Karpas-422 (cell line): ENCODE measurements at regions not wholly inside any gene's neighbourhood (a gene's known extent, or its start where the extent isn't known, plus 50 kb on each side); places are given as distances from the start of the nearest gene placed in this dataset.

Experiments used
- DNase-seq: peaks from one replicate; pipeline ENCODE4 v3.0.0-alpha.2; 2015
- H2AFZ ChIP-seq: fragments of 200-600 bp; sonication (generic); 2 replicates; pipeline ENCODE4 v1.6.1; 2014; ENCODE audit warnings: antibody characterized with exemption, low read length, mixed read lengths
- H3K27ac ChIP-seq: fragments of 200-600 bp; sonication (generic); 2 replicates; pipeline ENCODE4 v1.5.1; 2014; ENCODE audit warnings: mild to moderate bottlenecking, low read length, moderate library complexity
- H3K27me3 ChIP-seq: fragments of 200-600 bp; sonication (generic); 2 replicates; pipeline ENCODE4 v1.6.1; 2014; ENCODE audit warnings: low read length, mixed read lengths
- H3K36me3 ChIP-seq: fragments of 200-600 bp; sonication (generic); 2 replicates; pipeline ENCODE4 v1.6.1; 2014; ENCODE audit warnings: low read length, mixed read lengths; ENCODE audit not compliant: insufficient read depth
- H3K4me1 ChIP-seq: fragments of 200-600 bp; sonication (generic); 2 replicates; pipeline ENCODE4 v1.6.1; 2014; ENCODE audit warnings: mild to moderate bottlenecking, low read length, mixed read lengths
- H3K4me2 ChIP-seq: fragments of 200-600 bp; sonication (generic); 2 replicates; pipeline ENCODE4 v1.6.1; 2014; ENCODE audit warnings: low read length, low read depth, mild to moderate bottlenecking; ENCODE audit not compliant: poor library complexity, severe bottlenecking
- H3K4me3 ChIP-seq: fragments of 200-600 bp; sonication (generic); 2 replicates; pipeline ENCODE4 v1.5.1; 2014; ENCODE audit warnings: mild to moderate bottlenecking, antibody characterized with exemption, low read length, mixed read lengths
- H3K79me2 ChIP-seq: fragments of 200-600 bp; sonication (generic); 2 replicates; pipeline ENCODE4 v1.6.1; 2014; ENCODE audit warnings: mild to moderate bottlenecking, low read length, mixed read lengths
- H3K9ac ChIP-seq: fragments of 200-600 bp; sonication (generic); 2 replicates; pipeline ENCODE4 v1.6.0; 2014; ENCODE audit warnings: low read length
- H3K9me2 ChIP-seq: fragments of 200-600 bp; sonication (generic), shearing (Covaris generic); replicated peaks from 2 replicates; pipeline ENCODE4 v1.6.0; 2014; ENCODE audit warnings: mild to moderate bottlenecking, low read length, moderate library complexity; ENCODE audit not compliant: insufficient read depth
- H3K9me3 ChIP-seq: fragments of 300-700, 200-600 bp; sonication (generic); 2 replicates; pipeline ENCODE4 v1.6.1; 2014; ENCODE audit warnings: low read length, mixed read lengths
- H4K20me1 ChIP-seq: fragments of 200-600 bp; sonication (generic); 2 replicates; pipeline ENCODE4 v1.6.1; 2014; ENCODE audit warnings: mild to moderate bottlenecking, antibody characterized with exemption, low read length, low read depth; ENCODE audit not compliant: insufficient read depth

GRCh38 chr3:177561769-177562392 lies 364.6 kb upstream of the TBL1XR1 start:
- Histone ChIP-seq H3K9me3 (no peaks in the 10 kb centered on the region), H3K9me2 (no peaks in the 10 kb centered on the region), H3K4me2 (no peak overlapping the region), H3K27ac (no peak overlapping the region), H3K79me2 (no peaks in the 10 kb centered on the region), H4K20me1 (no peaks in the 10 kb centered on the region), H3K4me1 (no peaks in the 10 kb centered on the region), H3K27me3 (no peaks in the 10 kb centered on the region), H3K9ac (no peak overlapping the region), H2AFZ (no peak overlapping the region), H3K36me3 (no peaks in the 10 kb centered on the region), H3K4me3 (no peak overlapping the region)
- no peak for DNase-seq

DNA sequence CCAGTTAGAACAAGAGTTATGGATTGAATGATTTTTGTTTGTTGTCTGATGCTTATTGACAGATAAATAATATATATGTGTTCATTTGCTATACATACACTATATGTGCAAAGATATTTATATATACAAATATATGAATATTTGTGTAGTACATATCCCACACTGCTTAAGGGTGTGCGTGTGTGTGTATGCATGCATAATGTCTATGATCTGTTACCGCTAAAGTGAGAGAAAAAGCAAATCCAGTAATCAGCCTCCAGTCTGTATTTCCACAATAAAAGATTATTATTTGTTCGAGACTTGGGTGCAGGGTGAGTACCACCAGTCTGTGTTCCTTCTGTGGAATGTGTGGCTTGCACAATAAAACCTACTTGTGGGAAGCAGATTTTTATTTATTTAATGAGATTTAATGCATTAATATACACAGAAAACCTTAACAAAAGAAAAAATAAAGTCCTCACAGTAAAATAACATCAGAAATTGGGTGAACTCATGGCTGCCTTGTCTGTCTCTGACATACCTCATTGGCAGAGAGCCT lies 366.0 kb upstream of the TBL1XR1 start:
- no peak overlapping the region for H3K27ac ChIP-seq
- no peaks in the 10 kb centered on the region for H3K9me2 ChIP-seq
- no peak overlapping the region for H3K9ac ChIP-seq
- H3K4me1 ChIP-seq, result no peaks in the 10 kb centered on the region
- H3K36me3 ChIP-seq, result no peaks in the 10 kb centered on the region
- no peaks in the 10 kb centered on the region for H3K27me3 ChIP-seq
- no peak overlapping the region for H3K4me2 ChIP-seq
- H4K20me1 ChIP-seq, result no peaks in the 10 kb centered on the region
- H2AFZ ChIP-seq, result no peak overlapping the region
- no peaks in the 10 kb centered on the region for H3K79me2 ChIP-seq
- no peaks in the 10 kb centered on the region for H3K9me3 ChIP-seq
- no peak for DNase-seq
- no peak overlapping the region for H3K4me3 ChIP-seq

DNA sequence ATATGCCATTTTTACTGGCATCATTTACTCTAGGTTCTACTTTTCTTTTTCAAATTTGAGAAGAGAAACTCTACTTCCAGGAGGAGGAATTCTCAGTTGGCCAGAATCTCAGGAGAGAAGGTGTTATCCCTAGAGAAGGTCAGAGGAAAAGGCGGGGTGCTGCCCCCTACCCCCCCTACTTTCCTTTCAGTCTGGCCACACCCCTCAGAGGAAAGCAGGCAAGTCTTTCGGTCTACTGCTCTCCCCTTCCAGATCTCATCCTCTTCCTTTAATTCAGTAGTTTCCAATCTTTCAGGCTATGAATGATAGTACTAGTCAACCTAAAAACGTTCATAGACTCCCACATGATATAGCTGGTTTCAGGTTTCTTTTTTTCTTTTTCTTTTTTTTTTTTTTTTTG lies 366.5 kb upstream of the TBL1XR1 start:
- no peak for DNase-seq
- no peak overlapping the region for H3K4me2 ChIP-seq
- no peak overlapping the region for H3K27ac ChIP-seq
- no peaks in the 10 kb centered on the region for H3K9me2 ChIP-seq
- H2AFZ ChIP-seq, result no peak overlapping the region
- H3K36me3 ChIP-seq, result no peaks in the 10 kb centered on the region
- H3K9me3 ChIP-seq, result no peaks in the 10 kb centered on the region
- no peaks in the 10 kb centered on the region for H4K20me1 ChIP-seq
- H3K27me3 ChIP-seq, result no peaks in the 10 kb centered on the region
- no peaks in the 10 kb centered on the region for H3K79me2 ChIP-seq
- no peak overlapping the region for H3K4me3 ChIP-seq
- no peaks in the 10 kb centered on the region for H3K4me1 ChIP-seq
- no peak overlapping the region for H3K9ac ChIP-seq

- no peak overlapping the region for H2AFZ ChIP-seq
- no peak overlapping the region for H3K27ac ChIP-seq
- H3K27me3 ChIP-seq, result no peaks in the 10 kb centered on the region
- H4K20me1 ChIP-seq, result no peaks in the 10 kb centered on the region
- H3K4me2 ChIP-seq, result no peak overlapping the region
- H3K79me2 ChIP-seq, result no peaks in the 10 kb centered on the region
- no peaks in the 10 kb centered on the region for H3K9me3 ChIP-seq
- no peaks in the 10 kb centered on the region for H3K36me3 ChIP-seq
- no peaks in the 10 kb centered on the region for H3K4me1 ChIP-seq
- no peak overlapping the region for H3K4me3 ChIP-seq
- no peaks in the 10 kb centered on the region for H3K9me2 ChIP-seq
- no peak for DNase-seq
- no peak overlapping the region for H3K9ac ChIP-seq
Observed at GRCh38 chr3:177565981-177566380, 368.7 kb upstream of the TBL1XR1 start.

GRCh38 chr3:177567833-177568232 lies 370.6 kb upstream of the TBL1XR1 start:
- H3K79me2 ChIP-seq, result no peaks in the 10 kb centered on the region
- no peaks in the 10 kb centered on the region for H3K27me3 ChIP-seq
- no peak overlapping the region for H2AFZ ChIP-seq
- no peak for DNase-seq
- no peaks in the 10 kb centered on the region for H3K9me2 ChIP-seq
- no peak overlapping the region for H3K4me3 ChIP-seq
- H3K36me3 ChIP-seq, result no peaks in the 10 kb centered on the region
- no peaks in the 10 kb centered on the region for H4K20me1 ChIP-seq
- H3K9me3 ChIP-seq, result no peaks in the 10 kb centered on the region
- no peak overlapping the region for H3K4me2 ChIP-seq
- no peak overlapping the region for H3K9ac ChIP-seq
- H3K27ac ChIP-seq, result no peak overlapping the region
- H3K4me1 ChIP-seq, result no peaks in the 10 kb centered on the region

DNA sequence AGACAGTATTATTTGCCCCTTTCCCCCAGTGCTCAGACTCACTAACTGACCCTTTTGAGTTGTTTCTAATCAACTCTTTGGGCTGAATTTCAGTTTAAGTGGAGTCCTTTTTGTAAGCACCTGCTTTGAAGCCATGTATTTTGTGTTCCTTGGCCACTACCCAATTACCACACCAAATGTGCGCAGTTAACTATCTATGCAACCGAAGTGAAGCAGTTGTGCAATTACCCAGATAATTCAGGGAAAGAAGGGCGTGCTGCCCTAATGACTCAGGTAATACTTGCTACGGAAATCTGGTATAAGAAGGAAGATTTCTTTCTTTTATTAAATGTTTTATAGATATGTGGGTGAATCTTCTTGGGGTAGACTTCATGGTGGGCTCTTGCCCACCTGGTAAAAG lies 371.9 kb upstream of the TBL1XR1 start:
- Histone ChIP-seq H3K4me3 (no peak overlapping the region), H4K20me1 (no peaks in the 10 kb centered on the region), H3K79me2 (no peaks in the 10 kb centered on the region), H3K36me3 (no peaks in the 10 kb centered on the region), H3K4me1 (no peaks in the 10 kb centered on the region), H3K27ac (no peak overlapping the region), H3K9me2 (no peaks in the 10 kb centered on the region), H3K9me3 (no peaks in the 10 kb centered on the region), H3K27me3 (no peaks in the 10 kb centered on the region), H2AFZ (no peak overlapping the region), H3K9ac (no peak overlapping the region), H3K4me2 (no peak overlapping the region)
- no peak for DNase-seq

DNA sequence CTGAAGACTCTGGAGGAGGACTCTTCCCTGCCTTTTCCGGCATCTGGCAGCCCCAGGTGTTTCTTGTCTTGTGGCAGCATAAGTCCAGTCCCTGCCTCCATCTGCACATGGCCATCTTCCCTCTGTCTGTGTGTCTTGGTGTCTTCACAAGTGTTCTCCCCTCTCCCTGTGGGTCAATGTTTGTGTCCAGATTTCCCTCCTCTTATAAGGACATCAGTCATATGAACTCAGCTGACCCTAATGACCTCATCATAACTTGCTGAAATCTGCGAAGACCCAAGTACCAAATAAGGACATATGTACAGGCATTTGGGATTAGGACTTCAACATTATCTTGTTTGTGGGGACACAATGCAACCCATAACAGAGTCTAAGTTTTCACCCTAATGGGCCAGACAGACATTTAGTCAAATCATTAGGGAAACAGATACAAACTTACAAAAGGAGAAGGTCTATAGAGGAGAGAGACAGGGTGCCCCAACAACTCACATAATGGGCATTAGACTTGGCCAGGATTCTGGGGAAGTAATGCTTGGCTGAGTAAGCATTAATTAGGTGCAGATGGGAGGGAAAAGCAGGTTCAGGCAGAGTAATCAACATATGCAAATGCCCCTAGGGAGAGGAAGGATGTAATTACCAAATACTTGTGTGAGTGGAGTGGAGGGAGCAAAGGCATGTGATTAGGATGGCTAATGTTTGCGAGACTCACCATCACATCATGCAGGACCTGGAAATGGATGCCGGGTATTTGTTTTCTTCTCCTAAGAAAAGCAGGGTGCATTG lies 372.8 kb upstream of the TBL1XR1 start:
- H3K9ac ChIP-seq, result no peak overlapping the region
- no peak for DNase-seq
- no peak overlapping the region for H3K27ac ChIP-seq
- H2AFZ ChIP-seq, result no peak overlapping the region
- no peaks in the 10 kb centered on the region for H3K27me3 ChIP-seq
- H3K4me2 ChIP-seq, result no peak overlapping the region
- no peak overlapping the region for H3K4me3 ChIP-seq
- H3K9me2 ChIP-seq, result no peaks in the 10 kb centered on the region
- no peaks in the 10 kb centered on the region for H3K79me2 ChIP-seq
- no peaks in the 10 kb centered on the region for H3K9me3 ChIP-seq
- H3K4me1 ChIP-seq, result no peaks in the 10 kb centered on the region
- no peaks in the 10 kb centered on the region for H4K20me1 ChIP-seq
- H3K36me3 ChIP-seq, result no peaks in the 10 kb centered on the region

DNA sequence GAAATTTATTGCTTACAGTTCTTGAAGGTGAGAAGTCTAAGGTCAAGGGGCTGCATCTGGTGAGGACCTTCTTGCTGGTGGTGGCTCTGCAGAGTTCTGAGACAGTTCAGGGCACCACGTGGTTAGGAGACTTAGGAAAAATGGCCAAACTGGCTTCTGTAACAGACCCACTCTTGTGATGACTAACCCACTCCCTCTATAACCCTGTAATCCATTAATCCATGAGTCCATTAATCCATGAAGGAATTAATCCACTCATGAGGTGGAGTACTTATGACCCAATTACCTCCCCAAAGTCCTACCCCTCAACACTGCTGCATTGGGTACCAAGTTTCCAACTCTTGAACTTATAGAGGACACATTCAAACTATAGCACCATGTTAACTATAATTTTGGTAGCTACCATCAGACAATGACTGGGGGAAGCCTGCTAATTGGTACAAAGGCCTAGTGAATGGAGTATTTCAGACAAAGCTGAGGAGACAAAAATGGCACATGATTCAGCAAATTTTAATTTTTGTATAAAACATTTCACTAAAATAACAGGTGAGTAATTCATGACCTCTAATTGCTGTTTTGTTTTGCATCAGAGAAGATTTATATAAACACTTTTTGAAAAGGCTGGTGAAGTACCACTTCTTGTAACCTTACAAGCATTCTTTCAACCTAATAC lies 374.1 kb upstream of the TBL1XR1 start:
- Histone ChIP-seq H3K27me3 (no peaks in the 10 kb centered on the region), H3K4me2 (no peak overlapping the region), H3K4me1 (no peaks in the 10 kb centered on the region), H3K27ac (no peak overlapping the region), H2AFZ (no peak overlapping the region), H3K9ac (no peak overlapping the region), H3K36me3 (no peaks in the 10 kb centered on the region), H4K20me1 (no peaks in the 10 kb centered on the region), H3K79me2 (no peaks in the 10 kb centered on the region), H3K9me2 (no peaks in the 10 kb centered on the region), H3K9me3 (no peaks in the 10 kb centered on the region), H3K4me3 (no peak overlapping the region)
- DNase-seq, result no peak
